GM18502 (cell line): ENCODE measurements at regions not wholly inside any gene's neighbourhood (a gene's known extent, or its start where the extent isn't known, plus 50 kb on each side); places are given as distances from the start of the nearest gene placed in this dataset.
"Not testable (repeated sequence)": the region's sequence is repeated elsewhere in the genome, so short reads cannot be mapped to it uniquely, and the experiment has no call there.

Experiments used
- ATAC-seq: cut with Tn5 transposase; IDR thresholded peaks from one replicate; pipeline ENCODE4 v1.9.1; 2021; ENCODE audit warnings: mild to moderate bottlenecking; ENCODE audit not compliant: unreplicated experiment, poor library complexity

DNA sequence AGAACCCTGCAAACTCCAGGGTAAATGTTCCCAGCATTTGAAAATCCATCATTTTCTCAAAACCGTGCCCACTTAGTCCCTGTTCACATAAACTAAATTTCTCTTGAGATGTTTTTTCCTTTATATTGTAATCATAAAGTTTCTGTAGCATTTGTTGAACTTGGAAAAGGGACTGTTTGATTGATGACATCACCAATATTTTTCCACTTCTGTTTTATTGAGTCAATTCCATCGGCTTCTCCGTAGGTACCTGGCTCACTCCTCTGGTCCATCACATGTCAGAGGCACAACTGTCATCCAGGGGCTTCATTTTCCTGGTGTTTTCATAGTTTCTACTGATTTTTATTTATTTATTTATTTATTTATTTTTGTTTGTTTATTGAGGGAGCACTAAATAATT is 462.5 kb upstream of the PFKP start:
- no peak for ATAC-seq

DNA sequence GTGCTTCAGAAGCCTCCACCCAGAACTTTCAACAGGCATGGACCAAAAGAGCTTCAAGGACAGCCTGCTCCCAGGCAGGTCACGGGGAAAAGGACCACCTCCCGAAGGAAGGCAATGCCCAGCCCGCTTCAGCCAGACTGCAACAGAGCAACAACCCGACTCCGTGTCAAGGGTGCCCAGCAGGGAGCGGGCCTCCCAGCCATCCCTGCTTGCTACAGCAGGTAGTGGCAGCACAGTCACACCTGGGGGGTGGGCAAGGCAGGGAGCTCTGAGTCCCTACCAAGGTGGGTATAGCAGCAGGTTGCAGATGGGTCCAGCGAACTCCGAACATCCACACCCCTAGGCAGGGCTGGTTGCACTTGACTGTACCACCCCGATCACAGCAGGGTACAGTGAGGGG is 467.8 kb upstream of the PFKP start:
- ATAC-seq, result no peak

DNA sequence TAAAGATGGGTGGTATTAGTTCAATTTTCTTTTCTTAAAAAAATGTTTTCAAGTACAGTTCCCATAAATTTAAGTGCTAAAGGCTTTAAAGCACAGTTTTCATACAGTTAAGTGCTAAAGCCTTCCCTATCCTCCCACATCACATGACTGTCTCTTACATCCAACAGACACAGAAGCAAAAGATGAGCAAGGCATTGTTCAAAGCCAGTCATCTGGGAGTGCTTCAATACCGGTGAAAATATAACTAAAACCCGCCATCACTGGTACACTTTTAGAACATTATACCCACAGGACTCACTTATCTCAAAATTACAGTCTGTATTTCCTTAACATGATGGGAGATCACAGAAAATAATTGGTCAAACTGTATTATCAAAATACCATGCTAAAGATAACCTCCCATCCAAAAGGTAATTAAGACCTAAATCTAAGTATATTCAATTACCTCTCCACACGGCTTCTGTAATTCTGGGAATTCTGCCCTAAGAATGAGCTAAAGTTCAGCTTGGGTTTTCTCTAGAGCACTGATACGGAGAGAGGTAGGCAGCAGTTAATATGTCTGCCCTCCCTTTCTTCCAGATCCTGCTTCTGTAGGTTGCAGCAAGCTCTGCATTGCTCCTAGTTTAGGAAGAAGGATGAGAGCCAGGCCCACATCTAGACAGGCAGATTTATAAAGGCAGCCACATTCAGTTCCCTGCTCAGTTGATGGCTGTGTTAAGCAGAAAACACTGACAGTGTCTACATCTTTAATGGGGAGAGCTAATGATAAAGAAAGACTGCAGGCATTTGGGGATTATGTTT is 474.8 kb upstream of the PFKP start:
- ATAC-seq, result no peak

DNA sequence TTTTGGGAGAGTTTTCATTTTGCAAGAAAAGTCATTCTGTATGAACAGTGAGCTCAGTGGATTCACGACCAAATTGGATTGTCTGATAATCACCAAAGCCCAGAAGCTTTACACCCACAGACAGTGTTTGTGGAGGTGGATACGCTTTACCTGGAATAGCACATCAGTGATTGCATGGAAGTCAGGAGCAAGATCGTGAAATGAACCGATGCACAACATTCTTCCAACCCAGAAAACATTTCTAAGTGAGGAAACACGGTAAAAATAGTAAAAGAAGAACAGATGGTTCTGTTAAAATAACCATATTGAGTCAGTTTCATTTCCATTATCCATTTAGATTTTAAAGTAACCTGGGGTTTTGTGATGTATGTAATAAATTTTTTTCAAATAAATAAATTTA is 478.2 kb upstream of the PFKP start:
- no peak for ATAC-seq

DNA sequence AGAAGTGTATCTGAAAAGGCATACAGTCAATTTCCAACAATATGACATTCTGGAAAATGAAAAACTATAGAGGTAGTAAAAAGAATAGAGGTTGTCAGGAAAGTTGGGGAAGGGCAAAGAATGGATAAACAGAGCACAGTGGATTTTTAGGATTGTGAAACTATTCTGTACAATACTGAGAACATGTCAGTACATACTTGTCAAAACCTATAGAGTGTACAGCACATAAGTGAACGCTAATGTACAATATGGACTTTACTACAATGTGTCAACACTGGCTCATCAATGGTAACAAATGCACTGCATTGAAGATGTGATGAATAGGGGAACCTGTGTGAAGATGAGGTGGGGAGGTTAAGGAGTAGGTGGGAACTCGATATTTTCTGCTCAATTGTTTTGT is 483.0 kb upstream of the PFKP start:
- no peak for ATAC-seq

DNA sequence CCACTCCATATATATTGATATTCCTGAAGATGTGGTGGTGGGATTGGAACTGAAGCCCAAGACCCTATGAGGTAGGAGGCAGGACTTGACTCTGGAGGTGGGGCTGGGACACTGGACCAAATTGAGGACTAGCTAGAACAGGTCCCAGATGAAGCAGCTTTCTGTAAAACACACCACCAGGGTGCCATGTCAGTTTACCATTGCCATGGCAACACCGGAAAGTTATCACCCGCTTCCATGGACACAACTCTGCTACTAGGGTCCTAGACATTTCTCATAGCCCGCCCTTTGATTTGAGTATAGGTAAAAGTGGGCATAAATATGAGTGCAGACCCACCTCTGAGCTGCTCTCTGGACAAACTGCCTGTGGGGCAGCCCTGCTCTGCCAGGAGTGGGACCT is 490.5 kb upstream of the PFKP start:
- ATAC-seq, result no peak

DNA sequence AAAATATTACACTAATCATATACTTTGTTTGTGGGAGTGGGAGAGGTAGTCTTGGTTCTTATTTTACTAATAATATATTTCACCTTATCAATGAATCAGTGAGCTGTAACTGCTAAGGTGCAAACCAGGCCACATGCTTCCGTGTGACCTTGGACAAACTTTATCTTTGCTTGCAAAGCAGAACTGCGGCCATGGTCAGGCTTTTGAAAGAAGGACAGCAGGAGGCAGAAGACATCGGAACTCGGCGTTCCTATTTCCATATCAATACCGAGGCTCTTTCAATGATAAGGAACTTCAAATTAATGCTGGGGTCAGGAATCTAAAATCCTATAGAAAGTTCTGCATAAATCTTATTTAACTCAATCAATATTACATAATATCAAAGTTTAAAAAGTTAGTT is 491.9 kb upstream of the PFKP start:
- ATAC-seq, result no peak

DNA sequence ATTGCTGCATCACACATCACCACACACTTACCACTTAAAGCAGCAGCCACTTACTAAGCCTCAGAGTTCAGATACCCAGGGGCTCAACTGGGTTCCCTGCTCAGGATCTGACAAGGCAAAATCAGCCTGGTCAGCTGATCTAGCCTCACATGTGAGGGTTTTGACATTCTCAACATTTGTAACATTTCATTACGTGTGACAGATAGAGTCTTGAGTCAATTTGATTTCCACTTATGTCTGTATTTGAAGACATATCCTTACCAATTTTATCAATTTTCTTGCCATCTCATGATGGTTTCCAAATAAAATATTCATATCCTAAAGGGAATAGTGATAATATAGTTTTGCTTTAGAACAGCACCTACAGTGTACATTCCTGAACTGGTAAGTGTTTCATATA is 494.7 kb upstream of the PFKP start:
- ATAC-seq, result no peak

DNA sequence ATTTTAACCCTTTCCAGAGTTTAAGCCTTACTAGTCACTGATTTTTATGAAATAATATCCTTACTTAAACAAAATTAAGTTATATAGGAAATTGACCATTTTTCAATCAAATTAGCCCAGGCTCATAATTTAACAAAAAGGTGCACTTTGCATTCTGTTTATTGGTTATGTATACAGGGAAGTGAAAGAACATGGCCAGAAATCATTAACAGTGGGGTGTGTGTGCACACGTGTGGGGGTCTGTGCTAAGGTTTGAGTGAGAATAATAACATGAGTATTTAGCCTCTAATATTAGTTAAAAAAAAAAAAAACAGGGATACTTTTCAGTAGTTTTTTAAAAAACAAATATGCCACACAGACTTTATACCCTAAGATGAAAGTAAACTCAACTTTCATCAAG is 510.5 kb upstream of the PFKP start:
- ATAC-seq, result no peak

DNA sequence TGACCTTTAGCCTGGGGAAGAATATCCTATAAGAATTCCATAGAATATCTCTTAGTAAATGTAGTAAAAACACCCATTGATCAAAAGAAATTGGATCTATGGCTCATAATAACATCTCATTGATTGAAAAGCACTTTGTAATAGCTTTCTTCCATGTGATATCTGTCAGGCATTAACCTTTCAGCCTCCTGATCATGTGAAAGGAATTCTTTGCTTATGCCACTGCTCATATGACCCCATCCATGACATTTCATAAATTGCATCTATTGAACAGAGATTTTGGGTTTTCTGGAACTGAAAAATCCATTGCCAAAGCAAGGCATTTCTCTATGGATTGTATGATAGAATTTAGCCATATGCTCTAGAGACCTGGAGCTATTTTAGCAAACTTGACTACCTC is 519.3 kb upstream of the PFKP start:
- ATAC-seq, result no peak

DNA sequence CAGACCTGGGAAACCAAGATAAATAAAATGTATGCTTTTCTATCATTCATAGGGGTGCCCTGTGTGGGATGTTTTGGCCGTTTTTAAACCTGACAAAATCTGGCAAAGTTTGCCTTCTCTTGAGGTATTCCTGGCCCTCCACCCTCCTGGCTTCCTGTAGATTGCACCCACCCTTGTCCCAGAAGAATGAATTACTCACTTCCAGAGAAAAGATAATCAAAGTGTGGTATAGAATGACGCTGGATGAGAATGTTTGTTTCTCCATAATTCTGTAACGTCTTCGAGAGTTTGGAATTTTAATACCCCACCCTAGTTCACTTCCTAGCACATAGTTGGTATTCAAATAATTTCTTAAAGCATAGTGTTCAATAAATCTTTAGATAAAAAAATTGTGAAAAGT is 519.7 kb upstream of the PFKP start:
- no peak for ATAC-seq

DNA sequence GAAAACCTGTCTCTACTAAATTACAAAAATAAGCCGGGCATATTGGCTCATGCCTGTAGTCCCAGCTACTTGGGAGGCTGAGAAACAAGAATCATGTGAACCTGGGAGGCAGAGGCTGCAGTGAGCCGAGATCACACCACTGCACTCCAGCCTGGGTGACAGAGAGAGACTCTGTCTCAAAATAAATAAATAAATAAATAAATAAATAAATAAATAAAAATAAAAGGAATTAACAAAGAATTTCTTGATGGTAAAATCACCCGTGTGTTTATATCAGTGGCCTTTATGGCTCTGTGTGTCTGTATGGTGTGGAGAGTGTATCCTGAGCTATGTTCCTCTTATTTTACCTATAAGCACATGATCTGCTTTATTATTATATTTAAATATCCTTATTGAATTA is 520.5 kb upstream of the PFKP start:
- not testable (repeated sequence) for ATAC-seq

DNA sequence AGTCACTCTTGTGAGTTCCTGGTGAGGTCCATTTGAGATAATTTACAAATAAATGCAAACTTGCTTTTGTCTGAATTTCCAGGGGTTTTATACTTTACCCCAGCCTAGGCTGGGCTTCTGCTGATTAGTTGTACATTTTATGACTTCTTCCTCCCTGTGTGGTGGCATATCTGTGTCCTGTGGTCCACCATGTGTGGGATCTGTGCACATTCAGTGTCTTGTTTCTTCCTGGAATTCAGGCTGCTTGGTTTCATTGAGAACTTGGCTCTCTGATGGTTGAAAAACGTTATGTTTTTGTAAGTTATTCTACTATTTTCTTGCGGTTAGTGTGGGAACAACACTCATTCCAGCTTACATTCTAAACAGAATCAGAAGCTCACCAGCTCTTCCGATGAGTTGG is 523.4 kb upstream of the PFKP start:
- ATAC-seq, result no peak

DNA sequence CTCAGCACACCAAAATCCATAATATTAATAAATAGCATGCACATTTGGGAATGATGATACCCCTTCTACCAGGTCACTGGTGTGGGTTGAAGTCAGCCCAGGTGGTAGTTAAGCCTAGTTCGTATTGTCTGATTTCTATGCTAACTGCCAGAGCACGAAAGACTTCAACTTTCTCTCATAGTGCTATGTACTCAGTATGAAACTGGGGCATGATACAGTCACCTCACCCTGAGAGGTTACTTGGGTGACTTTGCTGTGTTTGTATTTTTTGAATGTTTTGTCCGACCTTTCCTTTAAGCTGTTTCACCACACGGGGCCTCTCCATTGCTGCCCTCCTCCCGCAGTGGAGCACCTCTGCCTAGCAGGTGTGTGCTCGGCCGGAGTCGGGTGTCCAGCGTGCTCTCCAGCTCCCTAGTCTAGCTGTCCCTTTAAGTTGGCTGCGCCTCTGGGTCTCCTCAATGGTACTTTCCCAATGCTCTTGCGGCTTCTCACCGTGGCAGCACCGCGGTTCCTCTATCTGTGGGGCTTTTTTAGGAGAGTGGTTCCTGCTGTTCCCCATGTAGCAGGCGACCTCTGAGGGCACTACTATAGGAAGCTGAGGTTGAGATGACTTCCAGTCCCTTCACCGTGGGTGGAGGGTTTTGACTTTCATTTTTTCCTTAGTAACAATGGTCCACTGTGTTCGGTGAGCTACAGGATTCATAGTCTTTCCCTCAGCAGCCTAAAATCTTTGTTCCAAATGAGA is 524.0 kb upstream of the PFKP start:
- ATAC-seq, result no peak

DNA sequence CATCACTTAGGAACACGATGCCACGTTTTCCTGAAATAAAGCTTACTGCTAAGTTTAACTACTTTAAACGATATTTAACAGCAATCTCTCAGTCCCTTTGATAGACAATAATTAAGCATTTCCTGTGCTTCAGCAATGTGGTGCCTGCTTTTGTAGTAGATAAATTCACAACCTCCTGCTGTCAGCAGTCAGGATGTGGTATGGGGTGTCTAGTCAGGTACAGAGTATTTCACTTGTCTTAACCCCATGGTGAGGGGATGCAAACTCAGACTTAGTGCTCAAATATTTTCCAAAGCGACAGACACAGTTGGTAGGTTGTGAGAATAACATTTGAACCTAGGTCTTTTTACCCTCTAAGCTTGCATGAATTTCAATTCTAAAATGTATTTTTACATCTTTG is 526.2 kb upstream of the PFKP start:
- no peak for ATAC-seq

DNA sequence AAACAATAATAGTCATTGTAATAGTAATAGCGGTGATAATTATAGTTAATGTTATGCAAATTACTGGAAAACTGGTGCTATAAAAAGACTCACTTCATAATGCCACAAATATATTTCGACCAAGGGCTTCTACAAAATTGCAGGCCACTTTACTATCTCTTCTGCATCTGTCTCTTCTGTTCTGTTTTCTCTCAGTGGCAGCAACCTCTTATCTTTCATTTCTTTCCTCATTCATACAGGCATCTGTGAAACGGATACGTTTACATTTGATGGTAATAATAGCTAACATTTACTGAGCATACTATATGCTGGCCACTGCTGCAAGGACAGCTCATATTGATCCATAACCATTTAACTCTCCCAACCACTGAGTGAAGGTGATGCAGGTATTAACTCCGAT is 537.4 kb upstream of the PFKP start:
- no peak for ATAC-seq

DNA sequence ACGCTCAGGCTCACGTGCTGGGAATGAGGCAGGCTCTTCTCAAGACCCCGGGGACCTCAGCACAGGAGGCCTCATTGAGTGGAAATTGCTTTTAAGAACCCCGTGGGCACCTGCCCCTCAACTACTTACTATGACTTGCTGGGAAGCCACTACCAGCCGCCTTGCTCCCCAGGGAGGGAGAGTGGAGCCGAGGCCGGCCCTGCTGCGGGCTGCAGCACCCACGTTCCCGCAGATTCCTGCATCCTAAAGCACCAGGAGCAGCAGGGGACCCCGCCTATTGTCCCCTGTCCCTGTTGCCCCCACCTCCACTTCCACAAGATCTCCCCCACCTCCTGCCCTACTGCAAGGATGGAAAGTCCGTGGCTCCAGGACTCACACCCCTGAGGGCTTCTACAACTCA is 541.6 kb upstream of the PFKP start:
- no peak for ATAC-seq

DNA sequence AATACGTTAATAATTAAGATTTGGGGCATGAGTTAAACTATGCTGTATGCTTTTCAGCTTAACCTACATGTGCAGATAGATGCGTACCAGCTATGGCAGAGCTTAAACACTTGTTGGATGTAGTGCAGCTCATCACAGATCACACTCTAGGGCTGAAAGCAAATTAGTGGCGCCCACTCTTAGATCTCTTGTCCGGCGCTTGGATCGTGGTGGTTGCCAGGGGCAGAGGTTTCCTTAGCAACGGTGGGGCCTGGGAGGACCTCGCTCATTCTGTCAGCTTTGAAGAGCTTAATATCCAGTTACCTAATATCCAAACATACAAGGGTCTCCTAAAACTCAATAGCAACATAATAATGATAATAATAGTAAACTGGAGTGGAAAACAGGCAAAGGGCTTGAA is 548.2 kb upstream of the PFKP start:
- ATAC-seq, result no peak

DNA sequence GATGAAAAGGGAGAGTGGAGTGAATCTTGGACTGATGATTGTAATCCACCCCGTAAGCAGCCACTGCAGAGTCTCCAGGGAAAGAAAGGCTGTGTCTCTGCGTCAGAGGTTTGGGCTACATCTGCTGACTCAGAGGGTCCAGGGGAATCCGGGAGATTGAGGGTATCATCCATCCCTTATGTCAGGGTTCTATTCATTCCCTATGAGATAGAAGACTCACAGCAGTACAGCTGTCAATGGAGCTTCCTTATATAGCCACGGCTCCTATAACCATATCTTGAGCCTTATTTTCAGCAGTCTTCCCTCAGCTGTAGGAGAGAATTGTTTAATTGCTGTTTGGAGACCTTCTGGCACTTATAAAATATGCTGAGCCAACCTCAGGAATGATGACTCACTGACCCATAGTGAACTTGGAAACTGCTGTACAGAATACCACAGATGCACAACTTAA is 558.2 kb upstream of the PFKP start:
- no peak for ATAC-seq

DNA sequence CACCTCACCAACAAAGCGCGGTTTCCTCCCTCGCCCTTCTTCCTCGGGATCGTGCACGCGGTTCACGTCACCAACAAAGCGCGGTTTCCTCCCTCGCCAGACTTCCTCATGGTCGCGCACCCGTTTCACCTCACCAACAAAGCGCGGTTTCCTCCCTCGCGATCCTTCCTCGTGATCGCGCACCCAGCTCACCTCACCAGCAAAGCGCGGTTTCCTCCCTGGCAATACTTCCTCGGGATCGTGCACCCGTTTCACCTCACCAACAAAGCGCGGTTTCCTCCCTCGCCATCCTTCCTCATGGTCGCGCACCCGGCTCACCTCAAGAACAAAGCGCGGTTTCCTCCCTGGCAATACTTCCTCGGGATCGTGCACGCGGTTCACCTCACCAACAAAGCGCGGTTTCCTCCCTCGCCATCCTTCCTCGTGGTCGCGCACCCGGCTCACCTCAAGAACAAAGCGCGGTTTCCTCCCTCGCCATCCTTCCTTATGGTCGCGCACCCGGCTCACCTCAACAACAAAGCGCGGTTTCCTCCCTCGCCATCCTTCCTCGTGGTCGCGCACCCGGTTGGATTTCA is 565.9 kb upstream of the PFKP start:
- ATAC-seq, result not testable (repeated sequence)

DNA sequence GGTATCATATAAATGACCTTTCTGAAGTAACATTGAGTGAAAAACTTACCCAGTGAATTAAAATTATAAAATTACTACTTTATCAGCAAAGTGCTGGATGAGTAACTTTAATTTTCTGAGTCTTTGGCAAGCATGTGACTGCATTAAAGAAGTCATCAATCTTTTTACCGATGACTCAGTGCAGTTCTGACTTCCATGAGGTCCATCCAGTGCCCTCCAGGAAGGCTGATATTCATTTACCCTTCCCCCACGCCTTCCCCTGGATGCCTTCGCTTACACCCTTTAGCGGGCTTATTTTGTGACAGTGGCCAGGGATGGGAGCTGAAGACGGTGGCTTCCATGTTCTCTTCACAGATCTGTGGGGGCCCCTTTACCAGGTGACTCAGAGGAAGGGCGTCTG is 572.9 kb upstream of the PFKP start:
- no peak for ATAC-seq
